IPS-20b (cell line): ENCODE measurements at regions not wholly inside any gene's neighbourhood (a gene's known extent, or its start where the extent isn't known, plus 50 kb on each side); places are given as distances from the start of the nearest gene placed in this dataset.

Experiments used
- H3K27ac ChIP-seq: one replicate; pipeline ENCODE4 v1.5.1; 2013; ENCODE audit warnings: low read length
- H3K27me3 ChIP-seq: 2 replicates; pipeline ENCODE4 v1.6.1; 2013; ENCODE audit warnings: mild to moderate bottlenecking, low read length, inconsistent platforms; ENCODE audit not compliant: insufficient read depth
- H3K36me3 ChIP-seq: 2 replicates; pipeline ENCODE4 v1.6.1; 2013; ENCODE audit warnings: low read depth, mild to moderate bottlenecking, inconsistent platforms, low read length, moderate library complexity; ENCODE audit not compliant: insufficient read depth
- H3K4me1 ChIP-seq: 2 replicates; pipeline ENCODE4 v1.6.1; 2013; ENCODE audit warnings: mild to moderate bottlenecking, control low read depth, inconsistent platforms, low read length, moderate library complexity; ENCODE audit not compliant: insufficient read depth
- H3K4me3 ChIP-seq: 2 replicates; pipeline ENCODE4 v1.5.1; 2013; ENCODE audit warnings: mild to moderate bottlenecking, low read length, inconsistent platforms
- H3K9ac ChIP-seq: 2 replicates; pipeline ENCODE4 v1.6.1; 2013; ENCODE audit warnings: low read depth, mild to moderate bottlenecking, inconsistent platforms, low read length, moderate library complexity
- H3K9me3 ChIP-seq: 2 replicates; pipeline ENCODE4 v1.6.1; 2013; ENCODE audit warnings: mild to moderate bottlenecking, low read depth, low read length, inconsistent platforms; ENCODE audit not compliant: insufficient read depth

- H3K27me3 ChIP-seq: no peaks in the 10 kb centered on the region
Measured at GRCh38 chr18:46252759-46253158, 148.6 kb downstream of the HAUS1 start.

GRCh38 chr18:46253498-46253897 lies 149.3 kb downstream of the HAUS1 start:
- Histone ChIP-seq H3K27ac (no peak overlapping the region), H3K27me3 (no peaks in the 10 kb centered on the region), H3K4me1 (peaks cover 7% of the 10 kb centered on the region), H3K4me3 (no peak overlapping the region), H3K9ac (no peak overlapping the region), H3K36me3 (peaks cover 5% of the 10 kb centered on the region; the same call in 1 of the 2 replicates), H3K9me3 (no peaks in the 10 kb centered on the region)

More at GRCh38 chr18:46252759-46253158, 148.6 kb downstream of the HAUS1 start:
- Histone ChIP-seq H3K4me1 (peaks cover 7% of the 10 kb centered on the region), H3K9ac (no peak overlapping the region), H3K27ac (no peak overlapping the region), H3K9me3 (no peaks in the 10 kb centered on the region), H3K4me3 (no peak overlapping the region), H3K36me3 (peaks cover 5% of the 10 kb centered on the region; the same call in 1 of the 2 replicates)

- Histone ChIP-seq H3K4me3 (no peak overlapping the region), H3K4me1 (peaks cover 9% of the 10 kb centered on the region), H3K9me3 (no peaks in the 10 kb centered on the region), H3K27me3 (no peaks in the 10 kb centered on the region), H3K36me3 (peaks cover 5% of the 10 kb centered on the region; the same call in 1 of the 2 replicates), H3K27ac (no peak overlapping the region), H3K9ac (no peak overlapping the region)
Measured at GRCh38 chr18:46256078-46256477, 151.9 kb downstream of the HAUS1 start.

DNA sequence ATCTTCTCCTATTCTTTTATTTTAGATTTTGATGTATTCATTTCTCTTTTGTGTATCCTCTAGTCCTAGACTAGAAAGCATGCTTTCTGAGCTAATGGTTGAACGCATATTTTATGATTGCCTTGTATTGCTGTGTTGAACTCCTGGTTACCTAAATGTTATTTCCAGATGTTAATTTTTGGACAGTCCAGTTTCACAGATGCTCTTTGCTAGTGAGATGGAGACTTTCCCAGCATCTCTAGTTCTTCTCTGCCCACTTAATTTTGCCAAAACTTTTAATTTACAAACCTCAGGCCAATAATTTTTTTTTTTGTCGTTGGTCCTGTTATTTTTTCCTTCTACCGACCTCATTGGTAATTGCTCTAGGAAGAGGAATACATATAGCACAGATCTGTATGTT lies 153.2 kb downstream of the HAUS1 start:
- H3K27ac ChIP-seq: no peak overlapping the region
- H3K4me1 ChIP-seq: peaks cover 22% of the 10 kb centered on the region
- H3K36me3 ChIP-seq: peaks cover 5% of the 10 kb centered on the region; the same call in 1 of the 2 replicates
- no peak overlapping the region for H3K9ac ChIP-seq
- no peak overlapping the region for H3K4me3 ChIP-seq
- H3K9me3 ChIP-seq: no peaks in the 10 kb centered on the region
- H3K27me3 ChIP-seq: no peaks in the 10 kb centered on the region

DNA sequence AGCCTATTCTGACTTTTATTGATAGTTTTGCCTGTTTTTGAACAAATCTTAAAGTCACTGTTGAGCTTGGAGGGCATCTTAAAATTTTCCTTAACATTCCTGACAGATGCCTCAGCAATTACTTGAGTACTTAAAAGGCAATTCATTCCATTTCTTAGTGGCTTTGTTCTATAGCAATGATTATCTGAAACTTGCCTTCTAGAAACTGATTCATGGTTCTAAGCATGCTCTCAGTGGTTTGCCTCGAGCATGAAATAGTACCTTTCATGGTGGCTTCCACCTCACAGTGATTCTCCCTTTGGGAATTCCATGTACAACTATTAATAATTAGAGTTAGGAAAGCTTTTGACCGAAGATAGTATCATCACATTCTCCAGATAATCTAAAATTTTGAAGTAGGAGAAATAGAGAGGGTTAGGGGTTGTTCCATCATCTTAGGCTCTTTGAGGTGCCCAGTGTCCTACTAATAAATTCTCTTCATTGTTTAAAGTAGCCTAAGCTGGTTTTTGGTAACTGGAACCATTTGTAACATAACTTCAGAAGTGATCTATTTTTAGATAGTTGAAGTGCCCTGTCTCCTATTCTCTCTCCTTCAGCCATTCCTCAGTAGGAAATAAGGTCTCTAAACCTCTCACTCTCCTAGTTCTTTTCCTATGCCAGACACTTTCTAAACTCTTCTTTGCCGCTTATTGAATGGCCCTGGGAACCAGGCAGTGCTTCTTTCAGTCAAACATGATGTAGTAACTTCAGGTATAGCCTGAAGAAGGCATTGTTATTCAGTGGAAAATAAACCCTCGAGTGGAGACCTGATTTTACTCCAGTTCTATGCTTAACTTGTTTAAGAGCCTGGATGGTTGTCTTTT lies 156.1 kb downstream of the HAUS1 start:
- Histone ChIP-seq H3K36me3 (peaks cover 10% of the 10 kb centered on the region; the same call in 1 of the 2 replicates), H3K27ac (no peak overlapping the region), H3K4me3 (no peak overlapping the region), H3K9me3 (no peaks in the 10 kb centered on the region), H3K27me3 (no peaks in the 10 kb centered on the region), H3K4me1 (peaks cover 48% of the 10 kb centered on the region), H3K9ac (no peak overlapping the region)

DNA sequence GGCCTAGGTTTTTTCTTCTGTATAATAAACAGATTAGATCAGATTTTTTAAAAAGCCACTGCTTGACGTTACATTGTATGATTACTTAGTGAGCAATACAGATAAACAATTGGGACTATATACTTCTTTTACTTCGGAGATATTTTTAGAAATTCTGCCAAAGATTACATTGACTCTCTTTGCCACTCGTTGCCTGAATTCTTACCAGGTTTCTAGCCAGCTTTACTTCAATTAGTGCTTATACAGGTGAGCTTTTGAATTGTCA lies 156.6 kb downstream of the HAUS1 start:
- H3K4me3 ChIP-seq: no peak overlapping the region
- H3K9me3 ChIP-seq: no peaks in the 10 kb centered on the region
- H3K9ac ChIP-seq: no peak overlapping the region
- peaks cover 53% of the 10 kb centered on the region for H3K4me1 ChIP-seq
- H3K27ac ChIP-seq: no peak overlapping the region
- H3K36me3 ChIP-seq: peaks cover 10% of the 10 kb centered on the region; the same call in 1 of the 2 replicates
- no peaks in the 10 kb centered on the region for H3K27me3 ChIP-seq

- Histone ChIP-seq H3K4me1 (peaks cover 61% of the 10 kb centered on the region), H3K9ac (peak overlapping the region; percentile 52), H3K27me3 (no peaks in the 10 kb centered on the region), H3K27ac (peak overlapping the region; percentile 59), H3K36me3 (peaks cover 10% of the 10 kb centered on the region; the same call in 1 of the 2 replicates), H3K4me3 (peak overlapping the region; percentile 48; the same call in 1 of the 2 replicates), H3K9me3 (no peaks in the 10 kb centered on the region)
Measured at GRCh38 chr18:46261799-46262198, 157.6 kb downstream of the HAUS1 start.

DNA sequence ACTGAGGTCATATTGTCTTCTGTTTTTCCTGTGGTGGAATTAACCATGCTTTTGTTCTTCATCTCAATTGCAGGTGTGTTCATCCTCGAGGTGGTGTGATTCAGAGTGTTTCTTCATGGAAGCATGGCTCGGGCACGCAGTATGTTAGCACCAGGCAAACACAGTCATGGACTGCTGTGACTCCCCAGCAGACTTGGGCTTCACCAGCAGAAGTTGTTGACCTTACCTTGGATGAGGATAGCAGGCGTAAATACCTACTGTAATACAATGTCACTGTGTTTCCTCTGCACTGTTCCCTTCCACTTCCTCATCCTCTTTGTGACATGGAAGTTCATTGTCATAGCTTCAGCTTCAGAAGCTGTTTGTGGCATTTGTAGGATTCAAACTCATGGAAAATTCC lies 158.7 kb downstream of the HAUS1 start:
- H3K36me3 ChIP-seq: peaks cover 10% of the 10 kb centered on the region; the same call in 1 of the 2 replicates
- H3K27ac ChIP-seq: no peak overlapping the region
- peaks cover 61% of the 10 kb centered on the region for H3K4me1 ChIP-seq
- no peaks in the 10 kb centered on the region for H3K9me3 ChIP-seq
- no peak overlapping the region for H3K9ac ChIP-seq
- no peaks in the 10 kb centered on the region for H3K27me3 ChIP-seq
- no peak overlapping the region for H3K4me3 ChIP-seq

GRCh38 chr18:46264255-46264654 lies 160.1 kb downstream of the HAUS1 start:
- Histone ChIP-seq H3K27ac (no peak overlapping the region), H3K9ac (peak overlapping the region; percentile 6; the same call in 1 of the 2 replicates), H3K4me1 (peaks cover 61% of the 10 kb centered on the region), H3K9me3 (no peaks in the 10 kb centered on the region), H3K27me3 (no peaks in the 10 kb centered on the region), H3K36me3 (peaks cover 14% of the 10 kb centered on the region; the same call in 1 of the 2 replicates), H3K4me3 (peak overlapping the region; percentile 37; the same call in 1 of the 2 replicates)

GRCh38 chr18:46265196-46266156 lies 161.3 kb downstream of the HAUS1 start:
- H3K9me3 ChIP-seq: no peaks in the 10 kb centered on the region
- peak overlapping the region; percentile 19; the same call in 1 of the 2 replicates for H3K9ac ChIP-seq
- H3K36me3 ChIP-seq: peaks cover 14% of the 10 kb centered on the region; the same call in 1 of the 2 replicates
- H3K4me3 ChIP-seq: peak overlapping the region; percentile 37; the same call in 1 of the 2 replicates
- peak overlapping the region; percentile 1 for H3K27ac ChIP-seq
- H3K4me1 ChIP-seq: peaks cover 58% of the 10 kb centered on the region
- no peaks in the 10 kb centered on the region for H3K27me3 ChIP-seq

DNA sequence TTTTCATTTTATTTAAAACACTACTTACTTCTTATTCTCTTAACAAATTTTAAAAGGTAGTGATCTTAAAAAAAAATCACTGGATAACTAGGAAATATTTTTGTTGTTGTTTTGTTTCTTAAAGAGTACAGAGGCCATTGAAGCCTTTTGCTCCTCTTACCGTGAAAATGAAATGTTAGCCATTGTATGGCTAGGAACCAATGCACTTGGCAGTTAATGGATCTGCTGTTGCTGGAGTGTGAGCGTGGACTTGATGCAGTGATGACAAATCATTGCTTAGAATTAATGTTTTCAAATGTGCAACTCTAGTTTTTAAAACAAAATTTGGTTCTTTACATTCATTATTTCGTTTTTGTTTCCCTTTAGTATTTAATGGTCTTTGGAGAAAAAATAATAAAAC lies 162.3 kb downstream of the HAUS1 start:
- Histone ChIP-seq H3K9ac (no peak overlapping the region), H3K27ac (no peak overlapping the region), H3K4me3 (no peak overlapping the region), H3K36me3 (peaks cover 14% of the 10 kb centered on the region; the same call in 1 of the 2 replicates), H3K27me3 (no peaks in the 10 kb centered on the region), H3K4me1 (peaks cover 48% of the 10 kb centered on the region), H3K9me3 (no peaks in the 10 kb centered on the region)
